Stimulated activated CD8-positive, alpha-beta memory T cell treated with anti-CD3 and anti-CD28 coated beads, Interleukin-7, amount 100 ng/mL, for 4 hours (primary cell): ENCODE measurements at regions not wholly inside any gene's neighbourhood (a gene's known extent, or its start where the extent isn't known, plus 50 kb on each side); places are given as distances from the start of the nearest gene placed in this dataset.
"Not testable (repeated sequence)": the region's sequence is repeated elsewhere in the genome, so short reads cannot be mapped to it uniquely, and the experiment has no call there.

Experiments used
- DNase-seq, 2 donors: peaks; one replicate each; pipeline ENCODE4 v3.0.0-alpha.2; 2020; ENCODE audit warnings: low read depth in 2 of 2

GRCh38 chr1:56120021-56120420, 459.3 kb downstream of the PLPP3 start:
- DNase-seq = no peak

GRCh38 chr1:56118676-56119075, 460.7 kb downstream of the PLPP3 start:
- DNase-seq = not testable (repeated sequence)

- DNase-seq = no peak
These were observed 463.7 kb downstream of the PLPP3 start for GRCh38 chr1:56115701-56116100.

- DNase-seq = no peak
These were observed 465.7 kb downstream of the PLPP3 start for GRCh38 chr1:56113679-56114078.

- DNase-seq = no peak
These were observed 472.1 kb downstream of the PLPP3 start for GRCh38 chr1:56107275-56107638.

GRCh38 chr1:56106531-56107274, 472.7 kb downstream of the PLPP3 start:
- DNase-seq = no peak

GRCh38 chr1:56105397-56105796, 474.0 kb downstream of the PLPP3 start:
- DNase-seq = no peak

GRCh38 chr1:56099766-56100265, 479.5 kb downstream of the PLPP3 start:
- no peak for DNase-seq

GRCh38 chr1:56098946-56099345, 480.4 kb downstream of the PLPP3 start:
- no peak for DNase-seq

GRCh38 chr1:56097713-56098112, 481.6 kb downstream of the PLPP3 start:
- no peak for DNase-seq

GRCh38 chr1:56095696-56096665, 483.4 kb downstream of the PLPP3 start:
- DNase-seq = no peak

- DNase-seq = no peak
These were observed 485.2 kb downstream of the PLPP3 start for GRCh38 chr1:56094168-56094567.

GRCh38 chr1:56092684-56093570, 486.4 kb downstream of the PLPP3 start:
- DNase-seq = no peak

- DNase-seq = not testable (repeated sequence)
These were observed 489.5 kb downstream of the PLPP3 start for GRCh38 chr1:56089826-56090225.

- DNase-seq = no peak
These were observed 495.1 kb downstream of the PLPP3 start for GRCh38 chr1:56084246-56084645.

- DNase-seq = no peak
These were observed 497.6 kb downstream of the PLPP3 start for GRCh38 chr1:56081736-56082135.

- DNase-seq = no peak
These were observed 498.2 kb downstream of the PLPP3 start for GRCh38 chr1:56081173-56081572.

GRCh38 chr1:56080123-56080522, 499.2 kb downstream of the PLPP3 start:
- DNase-seq = no peak

GRCh38 chr1:56079391-56079790, 500.0 kb downstream of the PLPP3 start:
- no peak for DNase-seq

GRCh38 chr1:56077206-56077605, 502.2 kb downstream of the PLPP3 start:
- DNase-seq = no peak

- no peak for DNase-seq
These were observed 505.2 kb downstream of the PLPP3 start for GRCh38 chr1:56074007-56074651.
